H1 (cell line): ENCODE measurements at regions not wholly inside any gene's neighbourhood (a gene's known extent, or its start where the extent isn't known, plus 50 kb on each side); places are given as distances from the start of the nearest gene placed in this dataset.

Experiments
- CTCF ChIP-seq, 3 experiments: IDR thresholded peaks; 1 replicate in 2 of 3; 2 replicates in 1 of 3; pipeline versions ENCODE4 v1.5.1 to v1.6.1; 2011; ENCODE audit warnings: low read length in 3 of 3, mild to moderate bottlenecking in 3 of 3, inconsistent platforms in 2 of 3, low read depth in 1 of 3, moderate library complexity in 1 of 3; ENCODE audit not compliant: insufficient read depth in 1 of 3; ENCODE audit errors: control extremely low read depth in 1 of 3
- EZH2 ChIP-seq: fragments of 200-600 bp; sonication (generic); IDR thresholded peaks from 2 replicates; pipeline ENCODE4 v1.7.1; 2012; ENCODE audit warnings: low read depth, mild to moderate bottlenecking, moderate library complexity, low read length, inconsistent platforms; ENCODE audit not compliant: severe bottlenecking
- GTF2F1 ChIP-seq: IDR thresholded peaks from 2 replicates; pipeline ENCODE4 v1.6.1; 2012; ENCODE audit warnings: low read depth, low read length, improper control_type of control experiment, borderline replicate concordance
- JUND ChIP-seq: IDR thresholded peaks from 2 replicates; pipeline ENCODE4 v1.6.1; 2011; ENCODE audit warnings: mild to moderate bottlenecking, improper control_type of control experiment, low read length
- KDM1A ChIP-seq: fragments of 200-600, 300-600 bp; sonication (generic); IDR thresholded peaks from 2 replicates; pipeline ENCODE4 v1.7.1; 2016; ENCODE audit warnings: mild to moderate bottlenecking, low read length, borderline replicate concordance
- SIX5 ChIP-seq: IDR thresholded peaks from 2 replicates; pipeline ENCODE4 v1.6.1; 2011; ENCODE audit warnings: mild to moderate bottlenecking, low read depth, low read length
- SP4 ChIP-seq: IDR thresholded peaks from 2 replicates; pipeline ENCODE4 v1.6.1; 2012; ENCODE audit warnings: low read length, inconsistent platforms

- TF ChIP-seq CTCF (IDR thresholded peaks at IDR 0.05; ENCODE audit: control extremely low read depth in 1 of 3, insufficient read depth in 1 of 3, low read depth in 1 of 3, low read length in 3 of 3) (no peak), GTF2F1 (no peak), EZH2 (no peak), JUND (no peak), KDM1A (no peak), SP4 (no peak), SIX5 (no peak)
Measured at GRCh38 chr16:17632667-17633066, 161.9 kb upstream of the XYLT1 start.
